ENCODE measurements at regions not wholly inside any gene's neighbourhood (a gene's known extent, or its start where the extent isn't known, plus 50 kb on each side); places are given as distances from the start of the nearest gene placed in this dataset.

GRCh38 chr4:66451741-66452140 is 781.5 kb upstream of the EPHA5 start:
- TF ChIP-seq CTCF (IDR thresholded peaks at IDR 0.05; ENCODE audit: low read depth, low read length, poor library complexity, severe bottlenecking) (no peak), EZH2phosphoT487 (IDR thresholded peaks at IDR 0.05; ENCODE audit: borderline replicate concordance, low read length) (no peak)
